ENCODE measurements at regions not wholly inside any gene's neighbourhood (a gene's known extent, or its start where the extent isn't known, plus 50 kb on each side); places are given as distances from the start of the nearest gene placed in this dataset.

DNA sequence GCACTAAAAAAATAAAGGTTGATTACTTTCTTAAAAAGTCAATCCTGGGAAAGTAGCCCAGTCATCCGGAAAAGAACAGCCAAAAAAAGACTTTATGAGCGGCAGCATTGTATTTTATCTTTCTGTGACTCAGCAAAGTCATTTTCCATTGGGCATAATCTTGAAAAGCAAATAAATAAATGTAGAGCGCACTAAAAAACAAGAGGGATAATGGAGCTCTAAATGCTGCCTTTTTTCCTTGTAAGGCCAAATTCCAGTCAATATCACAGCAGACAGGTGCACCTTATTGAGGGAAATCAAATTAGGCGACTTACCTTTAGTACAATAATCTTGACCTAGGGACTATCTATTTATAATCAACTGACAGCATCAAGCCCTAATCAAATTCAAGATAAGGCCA lies 266.8 kb downstream of the MTRR start:
- no peak overlapping the region for H3K4me3 Mint-ChIP-seq
- no peak overlapping the region for H3K27ac ChIP-seq (ENCODE audit: low read depth, low read length)
- ChIA-PET CTCF (no interaction called here), POLR2A (no interaction called here)
- H3K36me3 ChIP-seq (ENCODE audit: insufficient read depth, low read length) = no peaks in the 10 kb centered on the region
- H3K9me3 Mint-ChIP-seq = peaks cover 0 to 4% (median 0%) of the 10 kb centered on the region in 5 donors
- H3K27ac Mint-ChIP-seq = no peak overlapping the region
- no peak for DNase-seq
- H3K27me3 ChIP-seq (ENCODE audit: insufficient read depth, low read length, poor library complexity, severe bottlenecking) = no peaks in the 10 kb centered on the region
- H3K4me1 ChIP-seq (ENCODE audit: insufficient read depth, low read length) = no peaks in the 10 kb centered on the region
- H3K4me3 ChIP-seq (ENCODE audit: low read length) = no peak overlapping the region
- H3K27me3 Mint-ChIP-seq = no peaks in the 10 kb centered on the region
- H3K9me3 ChIP-seq (ENCODE audit: low read length) = no peaks in the 10 kb centered on the region
- H3K4me1 Mint-ChIP-seq = no peaks in the 10 kb centered on the region
- H3K36me3 Mint-ChIP-seq = no peaks in the 10 kb centered on the region

GRCh38 chr5:8136271-8136670 lies 267.3 kb downstream of the MTRR start:
- Histone ChIP-seq H3K4me1 (ENCODE audit: insufficient read depth, low read length) (no peaks in the 10 kb centered on the region), H3K4me3 (ENCODE audit: low read length) (no peak overlapping the region), H3K27me3 (ENCODE audit: insufficient read depth, low read length, poor library complexity, severe bottlenecking) (no peaks in the 10 kb centered on the region), H3K27ac (ENCODE audit: low read depth, low read length) (no peak overlapping the region), H3K36me3 (ENCODE audit: insufficient read depth, low read length) (no peaks in the 10 kb centered on the region), H3K9me3 (ENCODE audit: low read length) (no peaks in the 10 kb centered on the region)
- Mint-ChIP-seq H3K4me1 (no peaks in the 10 kb centered on the region), H3K9me3 (peaks cover 0 to 4% (median 0%) of the 10 kb centered on the region in 5 donors), H3K27ac (no peak overlapping the region), H3K4me3 (no peak overlapping the region), H3K36me3 (no peaks in the 10 kb centered on the region), H3K27me3 (no peaks in the 10 kb centered on the region)
- ChIA-PET CTCF (no interaction called here), POLR2A (no interaction called here)
- DNase-seq = no peak

- ChIA-PET POLR2A (no interaction called here), CTCF (no interaction called here)
- no peaks in the 10 kb centered on the region for H3K4me1 Mint-ChIP-seq
- H3K27ac Mint-ChIP-seq = no peak overlapping the region
- no peaks in the 10 kb centered on the region for H3K36me3 Mint-ChIP-seq
- no peaks in the 10 kb centered on the region for H3K4me1 ChIP-seq (ENCODE audit: insufficient read depth, low read length)
- no peak overlapping the region for H3K4me3 ChIP-seq (ENCODE audit: low read length)
- H3K9me3 Mint-ChIP-seq = peaks cover 0 to 4% (median under 1%) of the 10 kb centered on the region in 5 donors
- H3K9me3 ChIP-seq (ENCODE audit: low read length) = no peaks in the 10 kb centered on the region
- H3K36me3 ChIP-seq (ENCODE audit: insufficient read depth, low read length) = no peaks in the 10 kb centered on the region
- no peaks in the 10 kb centered on the region for H3K27me3 Mint-ChIP-seq
- no peaks in the 10 kb centered on the region for H3K27me3 ChIP-seq (ENCODE audit: insufficient read depth, low read length, poor library complexity, severe bottlenecking)
- H3K27ac ChIP-seq (ENCODE audit: low read depth, low read length) = no peak overlapping the region
- no peak overlapping the region for H3K4me3 Mint-ChIP-seq
- DNase-seq = no peak
Measured at GRCh38 chr5:8137941-8138550, 269.1 kb downstream of the MTRR start.

GRCh38 chr5:8138884-8139283 lies 269.9 kb downstream of the MTRR start:
- Mint-ChIP-seq H3K4me3 (no peak overlapping the region), H3K9me3 (peaks cover 0 to 4% (median 2%) of the 10 kb centered on the region in 5 donors), H3K36me3 (no peaks in the 10 kb centered on the region), H3K27me3 (no peaks in the 10 kb centered on the region), H3K4me1 (no peaks in the 10 kb centered on the region), H3K27ac (no peak overlapping the region)
- Histone ChIP-seq H3K4me1 (ENCODE audit: insufficient read depth, low read length) (no peaks in the 10 kb centered on the region), H3K4me3 (ENCODE audit: low read length) (no peak overlapping the region), H3K9me3 (ENCODE audit: low read length) (no peaks in the 10 kb centered on the region), H3K36me3 (ENCODE audit: insufficient read depth, low read length) (no peaks in the 10 kb centered on the region), H3K27ac (ENCODE audit: low read depth, low read length) (no peak overlapping the region), H3K27me3 (ENCODE audit: insufficient read depth, low read length, poor library complexity, severe bottlenecking) (no peaks in the 10 kb centered on the region)
- ChIA-PET CTCF (no interaction called here), POLR2A (no interaction called here)
- DNase-seq = no peak

- no peak for DNase-seq
- H3K4me3 ChIP-seq (ENCODE audit: low read length) = no peak overlapping the region
- no peaks in the 10 kb centered on the region for H3K36me3 ChIP-seq (ENCODE audit: insufficient read depth, low read length)
- Mint-ChIP-seq H3K36me3 (no peaks in the 10 kb centered on the region), H3K9me3 (peaks cover 0 to 17% (median 5%) of the 10 kb centered on the region in 5 donors), H3K4me3 (no peak overlapping the region), H3K27ac (no peak overlapping the region), H3K4me1 (no peaks in the 10 kb centered on the region), H3K27me3 (no peaks in the 10 kb centered on the region)
- ChIA-PET CTCF (no interaction called here), POLR2A (no interaction called here)
- H3K4me1 ChIP-seq (ENCODE audit: insufficient read depth, low read length) = no peaks in the 10 kb centered on the region
- H3K9me3 ChIP-seq (ENCODE audit: low read length) = no peaks in the 10 kb centered on the region
- H3K27ac ChIP-seq (ENCODE audit: low read depth, low read length) = no peak overlapping the region
- no peaks in the 10 kb centered on the region for H3K27me3 ChIP-seq (ENCODE audit: insufficient read depth, low read length, poor library complexity, severe bottlenecking)
Measured at GRCh38 chr5:8150791-8151190, 281.8 kb downstream of the MTRR start.

GRCh38 chr5:8156706-8157105 lies 287.8 kb downstream of the MTRR start:
- DNase-seq = no peak
- H3K36me3 ChIP-seq (ENCODE audit: insufficient read depth, low read length) = no peaks in the 10 kb centered on the region
- H3K4me1 ChIP-seq (ENCODE audit: insufficient read depth, low read length) = no peaks in the 10 kb centered on the region
- Mint-ChIP-seq H3K4me3 (no peak overlapping the region), H3K4me1 (no peaks in the 10 kb centered on the region), H3K27me3 (no peaks in the 10 kb centered on the region), H3K36me3 (no peaks in the 10 kb centered on the region), H3K27ac (no peak overlapping the region), H3K9me3 (peaks cover 0 to 11% (median 0%) of the 10 kb centered on the region in 5 donors)
- no peak overlapping the region for H3K4me3 ChIP-seq (ENCODE audit: low read length)
- H3K27me3 ChIP-seq (ENCODE audit: insufficient read depth, low read length, poor library complexity, severe bottlenecking) = no peaks in the 10 kb centered on the region
- H3K27ac ChIP-seq (ENCODE audit: low read depth, low read length) = no peak overlapping the region
- no peaks in the 10 kb centered on the region for H3K9me3 ChIP-seq (ENCODE audit: low read length)
- ChIA-PET CTCF (no interaction called here), POLR2A (no interaction called here)

- Mint-ChIP-seq H3K27ac (no peak overlapping the region), H3K4me1 (no peaks in the 10 kb centered on the region), H3K9me3 (peaks cover 0 to 11% (median 0%) of the 10 kb centered on the region in 5 donors), H3K36me3 (no peaks in the 10 kb centered on the region), H3K27me3 (no peaks in the 10 kb centered on the region), H3K4me3 (no peak overlapping the region)
- POLR2A ChIA-PET = no interaction called here
- H3K36me3 ChIP-seq (ENCODE audit: insufficient read depth, low read length) = no peaks in the 10 kb centered on the region
- H3K9me3 ChIP-seq (ENCODE audit: low read length) = no peaks in the 10 kb centered on the region
- H3K27me3 ChIP-seq (ENCODE audit: insufficient read depth, low read length, poor library complexity, severe bottlenecking) = no peaks in the 10 kb centered on the region
- H3K4me3 ChIP-seq (ENCODE audit: low read length) = no peak overlapping the region
- no peaks in the 10 kb centered on the region for H3K4me1 ChIP-seq (ENCODE audit: insufficient read depth, low read length)
- H3K27ac ChIP-seq (ENCODE audit: low read depth, low read length) = no peak overlapping the region
- no peak for DNase-seq
- CTCF ChIA-PET = no interaction called here
Measured at GRCh38 chr5:8157320-8157822, 288.4 kb downstream of the MTRR start.

- CTCF ChIA-PET = no interaction called here
- Histone ChIP-seq H3K9me3 (ENCODE audit: low read length) (no peaks in the 10 kb centered on the region), H3K36me3 (ENCODE audit: insufficient read depth, low read length) (no peaks in the 10 kb centered on the region), H3K4me3 (ENCODE audit: low read length) (no peak overlapping the region), H3K27me3 (ENCODE audit: insufficient read depth, low read length, poor library complexity, severe bottlenecking) (no peaks in the 10 kb centered on the region), H3K27ac (ENCODE audit: low read depth, low read length) (no peak overlapping the region), H3K4me1 (ENCODE audit: insufficient read depth, low read length) (no peaks in the 10 kb centered on the region)
- H3K36me3 Mint-ChIP-seq = no peaks in the 10 kb centered on the region
- POLR2A ChIA-PET = no interaction called here
- no peaks in the 10 kb centered on the region for H3K27me3 Mint-ChIP-seq
- H3K4me1 Mint-ChIP-seq = no peaks in the 10 kb centered on the region
- H3K4me3 Mint-ChIP-seq = no peak overlapping the region
- DNase-seq = no peak
- peak overlapping the region in 1 of 8 donors; percentile 15 for H3K27ac Mint-ChIP-seq
- H3K9me3 Mint-ChIP-seq = peaks cover 0 to 4% (median 1%) of the 10 kb centered on the region in 5 donors
Measured at GRCh38 chr5:8176101-8176693, 307.2 kb downstream of the MTRR start.

Data from CD8-positive, alpha-beta memory T cell (primary cell).